GM21786 (cell line): ENCODE measurements at regions not wholly inside any gene's neighbourhood (a gene's known extent, or its start where the extent isn't known, plus 50 kb on each side); places are given as distances from the start of the nearest gene placed in this dataset.

Experiments used
- ATAC-seq: cut with Tn5 transposase; IDR thresholded peaks from one replicate; pipeline ENCODE4 v1.9.1; 2021; ENCODE audit not compliant: unreplicated experiment

GRCh38 chr6:165883851-165884640 is 221.0 kb upstream of the PDE10A start:
- ATAC-seq, result no peak

- ATAC-seq, result no peak
These were observed 218.8 kb upstream of the PDE10A start for GRCh38 chr6:165881806-165882205.

GRCh38 chr6:165880686-165881085 is 217.6 kb upstream of the PDE10A start:
- ATAC-seq, result no peak

DNA sequence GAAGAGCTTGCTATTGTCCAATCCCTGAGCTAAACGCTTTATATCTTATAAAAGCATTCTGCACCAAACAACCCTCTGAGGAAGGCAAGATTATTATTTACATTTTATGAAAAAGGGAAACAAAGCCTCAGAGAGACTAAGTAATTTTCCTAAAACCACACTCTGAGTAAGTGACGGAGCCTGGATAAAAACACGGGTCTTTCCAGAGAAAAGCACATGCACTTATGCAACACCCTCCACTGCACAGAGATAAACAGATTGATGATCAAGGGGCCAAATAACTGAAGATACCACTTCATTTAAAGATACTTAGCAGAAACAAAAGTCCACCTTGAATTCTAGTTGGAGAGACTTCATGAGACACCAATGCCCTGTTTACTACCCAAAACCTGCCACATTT is 214.7 kb upstream of the PDE10A start:
- no peak for ATAC-seq

DNA sequence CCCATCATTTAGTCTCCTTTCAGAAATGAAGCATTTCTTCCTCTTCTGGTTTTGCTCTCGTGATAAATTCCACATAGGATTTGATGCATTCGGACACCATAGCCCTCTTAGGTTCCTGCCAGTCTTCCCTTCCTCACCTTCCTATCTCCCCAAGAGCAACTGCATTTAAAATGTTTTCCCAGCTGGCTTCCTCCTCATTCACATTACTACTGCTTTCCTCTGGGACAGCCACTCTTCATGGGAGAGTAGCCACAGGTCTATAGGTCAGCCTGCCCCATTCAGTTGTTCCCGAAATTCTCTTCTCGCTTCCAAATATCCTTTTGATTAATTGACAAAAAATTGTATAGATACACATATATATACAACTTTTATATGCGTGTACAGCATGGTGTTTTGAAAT is 214.2 kb upstream of the PDE10A start:
- no peak for ATAC-seq

- no peak for ATAC-seq
These were observed 213.5 kb upstream of the PDE10A start for GRCh38 chr6:165876588-165876987.

- ATAC-seq, result no peak
These were observed 212.9 kb upstream of the PDE10A start for GRCh38 chr6:165875946-165876345.

DNA sequence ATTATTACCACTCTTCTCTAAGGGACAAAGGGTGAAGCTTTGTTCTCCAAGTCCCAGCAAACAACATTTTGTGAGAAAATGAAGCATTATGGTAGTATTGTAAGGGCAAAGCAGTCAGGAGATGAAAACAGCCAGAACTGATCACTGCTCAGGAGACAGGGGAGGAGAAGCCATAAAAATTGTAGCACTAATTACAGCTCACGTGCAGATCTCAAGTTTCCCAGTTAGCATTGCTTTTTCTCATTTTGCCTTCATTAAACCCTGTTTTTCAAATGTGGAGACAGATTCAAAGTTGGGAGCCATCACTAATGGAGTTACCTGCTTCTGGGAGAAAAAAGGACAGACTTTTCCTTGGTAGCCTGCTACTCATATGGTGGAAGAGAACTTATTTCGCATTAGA is 210.9 kb upstream of the PDE10A start:
- ATAC-seq, result no peak

DNA sequence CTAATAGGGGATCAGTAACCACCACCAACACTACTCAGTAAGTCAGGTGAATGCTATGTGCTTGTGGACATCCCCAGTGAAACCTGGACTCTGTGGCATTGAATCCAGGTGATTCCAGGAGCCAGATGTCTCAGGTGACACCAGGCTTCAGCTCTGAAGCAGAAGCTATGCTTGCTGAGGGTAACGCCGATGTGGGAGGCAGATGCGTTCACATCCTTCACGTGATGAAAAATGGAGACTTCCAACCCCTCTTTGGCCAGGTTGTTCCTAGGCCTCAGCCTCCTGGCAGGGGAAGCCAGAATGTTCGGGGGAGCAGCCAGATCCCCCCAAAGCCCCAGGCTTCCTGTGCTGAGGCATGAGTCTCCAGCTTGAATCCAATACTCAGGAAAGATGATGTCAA is 209.8 kb upstream of the PDE10A start:
- no peak for ATAC-seq

- no peak for ATAC-seq
These were observed 209.3 kb upstream of the PDE10A start for GRCh38 chr6:165872311-165872710.

DNA sequence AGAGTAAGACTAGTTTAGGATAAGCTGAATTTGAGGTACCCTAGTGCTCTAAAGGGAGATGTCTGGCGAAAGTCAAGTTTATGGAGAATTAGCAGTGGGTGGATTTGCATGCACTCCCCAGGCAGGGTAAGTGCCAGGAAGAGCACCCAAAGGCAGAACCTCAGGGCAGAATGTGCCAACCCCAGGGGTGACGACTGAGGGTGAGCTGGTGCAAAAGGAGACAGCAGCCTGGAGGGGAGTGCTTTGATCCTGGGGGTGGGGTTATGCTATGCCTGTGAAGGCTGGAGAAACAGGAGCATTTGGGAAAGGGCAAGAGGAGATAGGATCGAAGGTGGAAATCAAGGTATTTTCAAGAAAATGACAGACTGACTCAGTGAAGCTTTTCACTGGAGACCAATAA is 208.5 kb upstream of the PDE10A start:
- no peak for ATAC-seq

- no peak for ATAC-seq
These were observed 206.5 kb upstream of the PDE10A start for GRCh38 chr6:165869526-165869925.

- no peak for ATAC-seq
These were observed 201.9 kb upstream of the PDE10A start for GRCh38 chr6:165864925-165865324.

DNA sequence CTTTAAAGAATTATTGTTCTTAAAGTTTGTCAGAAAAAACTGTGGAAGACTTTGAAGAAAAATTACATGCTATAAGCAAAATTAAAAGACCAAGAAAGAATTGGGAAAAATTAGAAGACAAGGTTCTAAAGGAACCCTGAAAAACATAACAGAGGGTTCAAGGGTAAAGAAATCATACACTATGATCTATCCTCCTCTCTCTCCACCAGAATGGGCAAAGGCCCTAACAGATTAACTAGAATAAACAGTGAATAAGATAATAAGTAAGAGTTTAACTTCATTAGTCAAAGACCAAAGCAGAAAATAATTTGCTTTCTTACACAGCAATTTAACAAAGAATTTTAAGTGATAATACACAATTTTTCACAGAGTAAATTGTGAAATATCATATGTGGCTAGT is 201.2 kb upstream of the PDE10A start:
- ATAC-seq, result no peak

DNA sequence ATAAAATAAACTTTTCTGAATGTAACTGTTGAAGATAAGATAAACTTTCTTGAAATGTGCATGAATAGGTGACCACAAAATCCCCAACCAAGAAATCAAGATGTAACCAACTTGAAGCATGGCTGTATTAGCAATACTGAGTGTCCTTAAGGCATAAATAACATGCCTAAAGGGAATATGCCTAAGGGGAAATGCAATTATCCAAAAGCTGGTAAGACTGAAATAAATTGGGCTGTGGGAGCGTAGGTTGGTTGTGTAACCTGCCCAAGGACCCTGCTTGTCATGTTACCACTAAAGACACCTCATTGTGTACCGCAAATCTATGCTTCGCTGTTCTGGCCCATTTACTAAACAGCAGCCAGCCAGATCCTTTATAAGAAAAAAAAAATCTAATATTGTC is 200.8 kb upstream of the PDE10A start:
- ATAC-seq, result no peak

- ATAC-seq, result no peak
These were observed 199.8 kb upstream of the PDE10A start for GRCh38 chr6:165862813-165863212.

- ATAC-seq, result no peak
These were observed 198.2 kb upstream of the PDE10A start for GRCh38 chr6:165861226-165861625.

DNA sequence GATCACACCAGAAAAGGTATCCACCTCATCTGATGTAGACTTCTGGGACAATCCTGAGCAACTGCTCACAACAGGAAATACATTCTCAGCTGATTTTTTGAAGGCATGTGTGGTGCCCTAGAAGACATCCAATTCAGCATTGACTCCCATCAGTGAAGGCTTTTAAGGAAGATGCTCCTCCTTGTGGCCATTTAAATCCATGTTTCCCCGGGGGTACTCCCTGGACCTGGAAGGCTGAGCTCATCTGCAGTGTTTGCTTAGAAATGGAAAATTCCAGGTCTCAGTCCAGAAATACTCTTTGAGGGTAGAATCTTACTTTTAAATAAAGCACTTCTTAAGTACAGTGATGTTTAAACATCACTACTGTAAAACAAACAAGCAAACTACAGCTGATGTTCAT is 195.5 kb upstream of the PDE10A start:
- ATAC-seq, result no peak

DNA sequence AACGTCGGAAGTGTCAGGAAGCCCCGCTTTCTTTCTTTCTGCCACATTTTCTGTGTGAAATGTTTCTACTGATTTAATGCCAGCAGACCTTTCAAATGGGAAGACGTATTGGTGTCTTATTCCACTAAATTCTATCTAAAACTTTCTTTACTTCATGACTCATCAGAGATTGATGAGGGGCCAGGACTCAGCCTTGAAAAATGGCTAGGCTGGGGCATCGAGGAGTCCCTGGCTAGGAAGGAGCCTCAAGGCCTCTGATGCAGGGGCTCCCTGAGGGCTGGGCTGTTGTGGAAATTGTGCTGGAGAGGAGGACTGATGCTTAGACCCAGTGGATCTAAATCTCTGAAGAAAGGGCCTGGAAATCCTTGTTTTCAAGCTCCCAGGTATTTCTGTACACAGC is 192.8 kb upstream of the PDE10A start:
- no peak for ATAC-seq

- ATAC-seq, result no peak
These were observed 192.0 kb upstream of the PDE10A start for GRCh38 chr6:165854863-165855593.

GRCh38 chr6:165854061-165854862 is 191.2 kb upstream of the PDE10A start:
- ATAC-seq, result no peak

GRCh38 chr6:165852676-165853075 is 189.6 kb upstream of the PDE10A start:
- ATAC-seq, result no peak
